ENCODE measurements at regions not wholly inside any gene's neighbourhood (a gene's known extent, or its start where the extent isn't known, plus 50 kb on each side); places are given as distances from the start of the nearest gene placed in this dataset.
A peak's percentile ranks its signal among the peaks of the same experiment; 100 is the strongest.

DNA sequence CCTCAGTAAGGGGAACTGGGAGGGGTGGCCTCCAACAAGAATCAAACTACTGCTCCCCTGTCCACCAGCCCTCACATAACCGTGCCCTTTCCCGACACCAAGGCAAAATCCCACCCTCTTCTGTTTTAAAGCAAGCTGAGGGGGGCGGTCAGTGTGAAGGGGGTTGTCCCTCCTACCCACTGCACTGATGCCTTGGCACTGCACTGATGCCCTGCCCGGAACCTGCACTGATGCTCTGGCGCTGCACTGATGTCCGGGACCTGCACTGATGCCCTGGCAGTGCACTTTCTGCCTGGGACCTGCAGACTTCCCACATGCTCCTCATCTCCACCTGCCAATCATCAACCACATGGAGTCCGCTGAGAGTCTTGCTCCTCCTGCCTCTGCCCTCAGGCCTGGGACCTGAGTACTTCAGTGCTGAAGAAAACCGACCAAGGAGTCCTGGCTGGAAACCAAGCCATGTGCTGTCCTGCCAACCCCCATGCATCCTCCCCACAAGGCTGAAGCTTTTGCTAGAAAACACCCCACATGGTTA, 179.5 kb downstream of the SMAD2 start:
- no peaks in the 10 kb centered on the region for H3K27me3 ChIP-seq
- H3K9me3 ChIP-seq = no peaks in the 10 kb centered on the region
- H3K27ac ChIP-seq = no peak overlapping the region
- H3K4me1 ChIP-seq = peaks cover 0 to 4% of the 10 kb centered on the region in 2 donors
- H3K36me3 ChIP-seq = no peaks in the 10 kb centered on the region
- DNase-seq (ENCODE audit: low spot score) = peak; percentile 47
- TF ChIP-seq, protein P1, sequence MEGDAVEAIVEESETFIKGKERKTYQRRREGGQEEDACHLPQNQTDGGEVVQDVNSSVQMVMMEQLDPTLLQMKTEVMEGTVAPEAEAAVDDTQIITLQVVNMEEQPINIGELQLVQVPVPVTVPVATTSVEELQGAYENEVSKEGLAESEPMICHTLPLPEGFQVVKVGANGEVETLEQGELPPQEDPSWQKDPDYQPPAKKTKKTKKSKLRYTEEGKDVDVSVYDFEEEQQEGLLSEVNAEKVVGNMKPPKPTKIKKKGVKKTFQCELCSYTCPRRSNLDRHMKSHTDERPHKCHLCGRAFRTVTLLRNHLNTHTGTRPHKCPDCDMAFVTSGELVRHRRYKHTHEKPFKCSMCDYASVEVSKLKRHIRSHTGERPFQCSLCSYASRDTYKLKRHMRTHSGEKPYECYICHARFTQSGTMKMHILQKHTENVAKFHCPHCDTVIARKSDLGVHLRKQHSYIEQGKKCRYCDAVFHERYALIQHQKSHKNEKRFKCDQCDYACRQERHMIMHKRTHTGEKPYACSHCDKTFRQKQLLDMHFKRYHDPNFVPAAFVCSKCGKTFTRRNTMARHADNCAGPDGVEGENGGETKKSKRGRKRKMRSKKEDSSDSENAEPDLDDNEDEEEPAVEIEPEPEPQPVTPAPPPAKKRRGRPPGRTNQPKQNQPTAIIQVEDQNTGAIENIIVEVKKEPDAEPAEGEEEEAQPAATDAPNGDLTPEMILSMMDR (IDR thresholded peaks at IDR 0.05) = no peak
- H3K4me3 ChIP-seq = no peak overlapping the region

DNA sequence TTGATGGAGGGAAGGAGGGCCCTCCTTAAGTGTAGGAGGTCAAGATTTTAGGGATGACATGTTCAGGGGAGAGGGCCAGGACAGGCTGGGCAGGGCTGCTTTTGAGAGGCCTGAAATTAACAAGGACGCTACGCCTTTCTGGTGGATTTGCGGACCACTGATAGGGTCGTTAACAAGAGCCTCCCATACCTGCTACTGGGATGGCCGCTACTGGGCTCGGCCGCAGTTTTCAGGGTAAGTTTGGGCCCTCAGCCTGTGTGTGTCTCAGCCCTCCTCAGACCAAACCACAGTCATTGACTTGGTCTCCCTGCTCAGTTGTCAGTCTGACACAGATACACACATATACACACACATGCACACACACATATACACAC, 180.9 kb downstream of the SMAD2 start:
- no peaks in the 10 kb centered on the region for H3K9me3 ChIP-seq
- peak; percentile 53 for DNase-seq (ENCODE audit: low spot score)
- no peaks in the 10 kb centered on the region for H3K27me3 ChIP-seq
- peaks cover 0 to 4% of the 10 kb centered on the region in 2 donors for H3K4me1 ChIP-seq
- no peak overlapping the region for H3K27ac ChIP-seq
- H3K36me3 ChIP-seq = no peaks in the 10 kb centered on the region
- TF ChIP-seq, protein P1 (IDR thresholded peaks at IDR 0.05) = no peak
- no peak overlapping the region for H3K4me3 ChIP-seq

DNA sequence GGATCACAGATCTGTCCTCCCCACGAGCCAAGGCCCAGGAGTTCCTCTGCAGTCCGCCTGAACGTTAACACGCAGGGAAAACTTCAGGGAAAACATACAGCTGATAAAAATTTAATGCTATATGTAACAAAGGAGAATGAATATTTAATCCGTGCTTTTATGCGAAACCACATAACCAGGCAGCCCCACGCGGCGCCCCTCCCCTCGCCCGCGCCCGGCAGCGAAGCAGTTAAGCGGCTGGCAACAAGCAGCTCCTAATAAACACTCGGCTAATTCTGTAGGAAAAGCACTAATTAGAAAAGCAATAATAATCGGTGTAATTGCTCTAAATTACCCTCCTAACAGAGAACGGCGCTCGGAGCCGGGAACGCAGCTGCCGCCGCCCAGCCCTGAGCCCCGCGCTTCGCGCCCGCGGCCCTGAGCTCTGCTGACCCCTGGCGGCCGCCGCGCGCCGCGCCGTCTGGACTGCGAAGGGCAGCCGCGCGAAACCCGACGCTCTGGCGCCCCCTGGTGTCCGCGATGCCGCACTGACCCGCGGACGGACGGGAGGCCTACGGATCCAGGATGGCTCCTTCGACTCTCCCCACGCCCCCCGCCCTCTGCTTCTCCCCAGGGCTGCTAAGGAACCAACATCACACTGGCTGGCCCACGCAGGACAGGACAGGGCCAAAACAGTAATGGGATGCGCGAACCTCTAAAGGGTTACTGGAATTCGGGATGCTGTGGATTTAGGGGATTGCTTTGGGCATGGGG, 181.4 kb downstream of the SMAD2 start:
- peak overlapping the region in 1 of 2 donors; percentile 42 for H3K4me3 ChIP-seq
- no peaks in the 10 kb centered on the region for H3K27me3 ChIP-seq
- peak; percentile 65 for DNase-seq (ENCODE audit: low spot score)
- peaks cover 0 to 4% of the 10 kb centered on the region in 2 donors for H3K4me1 ChIP-seq
- H3K27ac ChIP-seq = no peak overlapping the region
- no peaks in the 10 kb centered on the region for H3K9me3 ChIP-seq
- TF ChIP-seq, protein P1 (IDR thresholded peaks at IDR 0.05) = peak; percentile 100
- H3K36me3 ChIP-seq = no peaks in the 10 kb centered on the region

DNA sequence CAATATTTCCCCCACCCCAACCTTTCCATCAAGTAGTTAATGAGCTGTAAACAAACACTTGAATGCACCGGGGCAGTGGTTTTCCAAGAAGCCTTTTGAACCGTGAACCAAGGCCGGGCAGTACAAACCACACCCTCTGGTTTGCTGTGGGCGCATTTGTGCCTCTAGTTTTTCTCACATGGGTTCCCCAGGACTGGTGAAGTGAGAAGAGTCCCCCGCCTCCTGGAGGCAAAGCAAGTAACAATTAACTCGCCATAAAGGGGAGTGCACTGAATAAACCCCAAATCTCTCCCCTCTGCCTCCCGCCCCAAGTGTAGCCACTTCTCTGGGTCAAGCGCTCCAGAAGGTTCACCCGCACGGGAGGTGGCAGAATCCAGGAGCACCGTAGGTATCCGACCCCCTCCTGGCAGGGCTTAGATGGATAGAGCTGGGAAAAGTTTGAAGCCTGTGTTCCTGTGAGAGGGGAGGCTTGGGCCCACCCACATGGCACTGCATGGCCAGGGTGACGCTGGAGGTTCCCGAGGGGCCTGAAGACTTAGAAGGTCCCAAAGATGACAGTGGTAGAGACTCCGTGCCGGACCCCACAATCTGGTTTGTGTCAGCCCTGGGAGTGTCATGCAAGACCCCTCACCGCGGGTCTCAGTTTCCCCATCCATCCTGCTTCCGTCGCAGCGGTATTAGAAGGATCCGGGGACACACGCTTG, 182.2 kb downstream of the SMAD2 start:
- DNase-seq (ENCODE audit: low spot score) = peak; percentile 34
- no peak overlapping the region for H3K4me3 ChIP-seq
- peaks cover 0 to 4% of the 10 kb centered on the region in 2 donors for H3K4me1 ChIP-seq
- H3K9me3 ChIP-seq = no peaks in the 10 kb centered on the region
- H3K27me3 ChIP-seq = no peaks in the 10 kb centered on the region
- no peaks in the 10 kb centered on the region for H3K36me3 ChIP-seq
- TF ChIP-seq, protein P1 (IDR thresholded peaks at IDR 0.05) = no peak
- H3K27ac ChIP-seq = no peak overlapping the region

DNA sequence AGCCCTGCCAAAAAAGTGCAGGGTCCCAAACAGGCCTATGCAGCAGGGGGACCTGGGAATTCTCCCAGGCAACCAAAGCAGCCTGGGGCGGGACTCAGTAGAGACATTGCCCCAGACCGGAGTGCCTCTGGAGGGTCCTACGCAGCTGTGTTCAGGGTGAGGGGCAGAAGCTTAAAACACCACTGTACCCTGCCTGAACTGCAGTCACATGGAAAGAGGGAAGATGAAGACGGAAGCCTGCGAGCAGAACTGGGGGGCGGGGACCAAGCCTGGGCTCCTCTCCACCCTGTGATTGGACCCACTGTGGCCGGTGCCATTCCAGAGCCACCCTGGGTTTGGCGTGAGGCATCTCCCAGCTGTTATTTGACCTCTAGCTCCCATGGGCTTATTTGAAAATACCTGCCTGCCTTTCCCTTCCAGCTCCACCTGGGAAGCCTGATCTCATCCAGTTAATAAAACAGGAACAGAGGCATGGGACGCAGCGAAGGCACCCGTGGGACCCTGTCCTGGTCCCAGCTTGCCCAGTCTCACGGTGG, 183.1 kb downstream of the SMAD2 start:
- Histone ChIP-seq H3K4me1 (peaks cover 0 to 4% of the 10 kb centered on the region in 2 donors), H3K27me3 (no peaks in the 10 kb centered on the region), H3K4me3 (no peak overlapping the region), H3K27ac (no peak overlapping the region), H3K9me3 (no peaks in the 10 kb centered on the region), H3K36me3 (no peaks in the 10 kb centered on the region)
- TF ChIP-seq, protein P1 (IDR thresholded peaks at IDR 0.05) = no peak
- peak; percentile 23 for DNase-seq (ENCODE audit: low spot score)

Measured in right atrium auricular region (tissue), 2 donors.